ENCODE measurements at regions not wholly inside any gene's neighbourhood (a gene's known extent, or its start where the extent isn't known, plus 50 kb on each side); places are given as distances from the start of the nearest gene placed in this dataset.

DNA sequence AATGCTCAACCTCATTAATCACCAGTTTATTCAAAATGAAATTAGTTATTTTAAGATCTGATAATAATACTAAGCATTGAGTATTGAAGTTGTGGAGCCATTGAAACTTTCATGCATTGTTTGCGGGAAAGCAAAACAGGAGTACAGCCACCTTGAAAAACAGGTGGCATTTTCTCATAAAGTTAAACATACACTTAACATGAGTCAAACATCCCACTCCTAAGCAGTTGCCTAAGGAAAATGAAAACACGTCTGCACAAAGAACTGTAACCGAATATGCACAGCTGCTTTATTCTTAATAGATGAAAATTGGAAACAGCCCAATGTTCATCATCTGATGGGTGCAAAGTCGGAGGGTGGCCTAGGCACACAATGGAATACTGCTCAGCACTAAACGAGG, 177.3 kb downstream of the IRX2 start:
- no peaks in the 10 kb centered on the region for H3K9me2 ChIP-seq (replicated peaks; ENCODE audit: low read length)
- H3K36me3 ChIP-seq (ENCODE audit: low read depth, low read length) = no peaks in the 10 kb centered on the region
- no peaks in the 10 kb centered on the region for H3K9me3 ChIP-seq (ENCODE audit: low read length)
- DNase-seq (no peak), ATAC-seq (no peak)
- H3K27ac ChIP-seq (ENCODE audit: low read length) = no peak overlapping the region
- H3K4me2 ChIP-seq (ENCODE audit: low read length) = no peak overlapping the region
- no peak overlapping the region for H3K4me3 ChIP-seq (ENCODE audit: low read length)
- ChIA-PET CTCF (no interaction called here), POLR2A (ENCODE audit: unreplicated experiment) (no interaction called here)
- no TSS peak for BruUV-seq (replicated peaks)
- no peaks in the 10 kb centered on the region for H3F3A ChIP-seq (ENCODE audit: low read length, unreplicated experiment)
- no peak overlapping the region for H3K9ac ChIP-seq (ENCODE audit: low read length)
- TF ChIP-seq EZH2 (IDR thresholded peaks at IDR 0.05; ENCODE audit: low read length, unreplicated experiment) (no peak), EZH2phosphoT487 (IDR thresholded peaks at IDR 0.05; ENCODE audit: borderline replicate concordance, low read length) (no peak)
- TF ChIP-seq, protein P1, sequence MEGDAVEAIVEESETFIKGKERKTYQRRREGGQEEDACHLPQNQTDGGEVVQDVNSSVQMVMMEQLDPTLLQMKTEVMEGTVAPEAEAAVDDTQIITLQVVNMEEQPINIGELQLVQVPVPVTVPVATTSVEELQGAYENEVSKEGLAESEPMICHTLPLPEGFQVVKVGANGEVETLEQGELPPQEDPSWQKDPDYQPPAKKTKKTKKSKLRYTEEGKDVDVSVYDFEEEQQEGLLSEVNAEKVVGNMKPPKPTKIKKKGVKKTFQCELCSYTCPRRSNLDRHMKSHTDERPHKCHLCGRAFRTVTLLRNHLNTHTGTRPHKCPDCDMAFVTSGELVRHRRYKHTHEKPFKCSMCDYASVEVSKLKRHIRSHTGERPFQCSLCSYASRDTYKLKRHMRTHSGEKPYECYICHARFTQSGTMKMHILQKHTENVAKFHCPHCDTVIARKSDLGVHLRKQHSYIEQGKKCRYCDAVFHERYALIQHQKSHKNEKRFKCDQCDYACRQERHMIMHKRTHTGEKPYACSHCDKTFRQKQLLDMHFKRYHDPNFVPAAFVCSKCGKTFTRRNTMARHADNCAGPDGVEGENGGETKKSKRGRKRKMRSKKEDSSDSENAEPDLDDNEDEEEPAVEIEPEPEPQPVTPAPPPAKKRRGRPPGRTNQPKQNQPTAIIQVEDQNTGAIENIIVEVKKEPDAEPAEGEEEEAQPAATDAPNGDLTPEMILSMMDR (conservative IDR thresholded peaks at IDR 0.05; ENCODE audit: low read depth, low read length) = no peak
- H3K4me1 ChIP-seq (ENCODE audit: insufficient read depth, low read length) = no peaks in the 10 kb centered on the region
- no peaks in the 10 kb centered on the region for H3K79me2 ChIP-seq (ENCODE audit: low read length)
- intact Hi-C loops (cut with micrococcal nuclease) = no loop called here
- no peaks in the 10 kb centered on the region for H4K20me1 ChIP-seq (ENCODE audit: low read length)
- H3K27me3 ChIP-seq (ENCODE audit: low read length) = peaks cover 16% of the 10 kb centered on the region
- H2AFZ ChIP-seq (ENCODE audit: low read length) = no peak overlapping the region

- Histone ChIP-seq H3K27ac (ENCODE audit: low read length) (no peak overlapping the region), H3K9ac (ENCODE audit: low read length) (no peak overlapping the region), H3K27me3 (ENCODE audit: low read length) (peaks cover 16% of the 10 kb centered on the region), H3K36me3 (ENCODE audit: low read depth, low read length) (no peaks in the 10 kb centered on the region), H2AFZ (ENCODE audit: low read length) (no peak overlapping the region), H3F3A (ENCODE audit: low read length, unreplicated experiment) (no peaks in the 10 kb centered on the region), H3K4me2 (ENCODE audit: low read length) (no peak overlapping the region), H3K9me3 (ENCODE audit: low read length) (no peaks in the 10 kb centered on the region), H3K4me1 (ENCODE audit: insufficient read depth, low read length) (no peaks in the 10 kb centered on the region), H4K20me1 (ENCODE audit: low read length) (no peaks in the 10 kb centered on the region), H3K4me3 (ENCODE audit: low read length) (no peak overlapping the region), H3K9me2 (replicated peaks; ENCODE audit: low read length) (no peaks in the 10 kb centered on the region), H3K79me2 (ENCODE audit: low read length) (no peaks in the 10 kb centered on the region)
- intact Hi-C loops (cut with micrococcal nuclease) = no loop called here
- ATAC-seq (no peak), DNase-seq (no peak)
- POLR2A ChIA-PET (ENCODE audit: unreplicated experiment) = no interaction called here
- TF ChIP-seq EZH2phosphoT487 (IDR thresholded peaks at IDR 0.05; ENCODE audit: borderline replicate concordance, low read length) = no peak
- no TSS peak for BruUV-seq (replicated peaks)
- CTCF ChIA-PET = no interaction called here
These were observed 180.9 kb downstream of the IRX2 start for GRCh38 chr5:2570586-2570985.

- Histone ChIP-seq H3K27ac (ENCODE audit: low read length) (no peak overlapping the region), H3K36me3 (ENCODE audit: low read depth, low read length) (no peaks in the 10 kb centered on the region), H3K9me3 (ENCODE audit: low read length) (no peaks in the 10 kb centered on the region), H2AFZ (ENCODE audit: low read length) (no peak overlapping the region), H3K4me1 (ENCODE audit: insufficient read depth, low read length) (no peaks in the 10 kb centered on the region), H4K20me1 (ENCODE audit: low read length) (no peaks in the 10 kb centered on the region), H3K4me2 (ENCODE audit: low read length) (no peak overlapping the region), H3K9me2 (replicated peaks; ENCODE audit: low read length) (no peaks in the 10 kb centered on the region), H3K9ac (ENCODE audit: low read length) (no peak overlapping the region), H3F3A (ENCODE audit: low read length, unreplicated experiment) (no peaks in the 10 kb centered on the region), H3K79me2 (ENCODE audit: low read length) (no peaks in the 10 kb centered on the region), H3K27me3 (ENCODE audit: low read length) (peaks cover 16% of the 10 kb centered on the region), H3K4me3 (ENCODE audit: low read length) (no peak overlapping the region)
- intact Hi-C loops (cut with micrococcal nuclease) = no loop called here
- ATAC-seq (no peak), DNase-seq (no peak)
- TF ChIP-seq EZH2phosphoT487 (IDR thresholded peaks at IDR 0.05; ENCODE audit: borderline replicate concordance, low read length) (no peak), EZH2 (IDR thresholded peaks at IDR 0.05; ENCODE audit: low read length, unreplicated experiment) (no peak)
- no TSS peak for BruUV-seq (replicated peaks)
- POLR2A ChIA-PET (ENCODE audit: unreplicated experiment) = no interaction called here
- CTCF ChIA-PET = no interaction called here
These were observed 181.5 kb downstream of the IRX2 start for GRCh38 chr5:2569774-2570542.
